H1 (cell line): ENCODE measurements at regions not wholly inside any gene's neighbourhood (a gene's known extent, or its start where the extent isn't known, plus 50 kb on each side); places are given as distances from the start of the nearest gene placed in this dataset.
A peak's percentile ranks its signal among the peaks of the same experiment; 100 is the strongest.

Source experiments
- CTCF ChIA-PET: fragments of 300-600 bp; sonication (Branson Sonifier 250); formaldehyde crosslinking; loops from one replicate; lab custom pipeline; 2021; ENCODE audit not compliant: partially characterized antibody; lab: Charles Lee
- POLR2A ChIA-PET: fragments of 300-600 bp; sonication (Branson Sonifier 250); formaldehyde crosslinking; loops from one replicate; lab custom pipeline; 2021; ENCODE audit warnings: inconsistent platforms; ENCODE audit not compliant: partially characterized antibody; lab: Charles Lee
- DNase-seq, 2 experiments: peaks; one replicate each; pipeline versions ENCODE4 v3.0.0 to v3.0.0-alpha.2; 2010 to 2022; ENCODE audit warnings: low spot score in 2 of 2, low read depth in 1 of 2, mixed read lengths in 1 of 2
- FAIRE-seq: peaks from 2 replicates; lab custom pipeline; 2011; peaks lifted over from hg19 to GRCh38; lab: Jason Lieb, UNC
- H2AFZ ChIP-seq: 2 replicates; pipeline ENCODE4 v1.8.1; 2012; ENCODE audit warnings: low read length, inconsistent platforms
- H2AK5ac ChIP-seq: 2 replicates; pipeline ENCODE4 v1.6.1; 2013; ENCODE audit warnings: low read depth, low read length
- H2BK120ac ChIP-seq: replicated peaks from 2 replicates; pipeline ENCODE3; 2013; ENCODE audit warnings: low read depth, low read length, inconsistent platforms
- H2BK12ac ChIP-seq: 2 replicates; pipeline ENCODE4 v1.6.1; 2013; ENCODE audit warnings: low read depth, low read length
- H2BK15ac ChIP-seq: 2 replicates; pipeline ENCODE4 v1.6.1; 2013; ENCODE audit warnings: low read length
- H2BK20ac ChIP-seq: 2 replicates; pipeline ENCODE4 v1.6.1; 2013; ENCODE audit warnings: low read length
- H2BK5ac ChIP-seq: 2 replicates; pipeline ENCODE4 v1.6.1; 2013; ENCODE audit warnings: low read depth, low read length
- H3K14ac ChIP-seq: 2 replicates; pipeline ENCODE4 v1.6.1; 2013; ENCODE audit warnings: inconsistent platforms; ENCODE audit not compliant: insufficient read length
- H3K18ac ChIP-seq: 2 replicates; pipeline ENCODE4 v1.6.1; 2013; ENCODE audit warnings: low read length; ENCODE audit errors: extremely low read depth
- H3K23ac ChIP-seq: 2 replicates; pipeline ENCODE4 v1.6.1; 2013; ENCODE audit warnings: inconsistent platforms; ENCODE audit not compliant: insufficient read length
- H3K23me2 ChIP-seq: 2 replicates; pipeline ENCODE4 v1.6.1; 2013; ENCODE audit warnings: low read depth, low read length
- H3K27ac ChIP-seq: 2 replicates; pipeline ENCODE4 v1.6.1; 2011; ENCODE audit warnings: low read depth, low read length, inconsistent platforms
- H3K27me3 ChIP-seq, 4 experiments: replicated peaks in 1 of 4; 1 replicate in 1 of 4; 2 replicates in 3 of 4; pipeline versions ENCODE4 v1.6.1 to v1.8.1; 2011 to 2013; ENCODE audit warnings: low read length in 3 of 4, mild to moderate bottlenecking in 3 of 4, inconsistent platforms in 2 of 4, mixed read lengths in 2 of 4, moderate library complexity in 1 of 4; ENCODE audit not compliant: control insufficient read depth in 3 of 4, insufficient read depth in 3 of 4; ENCODE audit errors: extremely low read depth in 1 of 4
- H3K36me3 ChIP-seq, 4 experiments: 2 replicates each; pipeline versions ENCODE4 v1.6.1 to v1.8.1; 2011 to 2013; ENCODE audit warnings: mild to moderate bottlenecking in 4 of 4, low read length in 3 of 4, moderate library complexity in 2 of 4, control low read depth in 1 of 4, inconsistent platforms in 1 of 4; ENCODE audit not compliant: insufficient read depth in 4 of 4, control insufficient read depth in 2 of 4
- H3K4ac ChIP-seq: replicated peaks from 2 replicates; pipeline ENCODE3; 2013; ENCODE audit warnings: low read length, low read depth, mixed read lengths, inconsistent platforms; ENCODE audit not compliant: insufficient read length
- H3K4me1 ChIP-seq, 4 experiments: replicated peaks in 1 of 4; 1 replicate in 1 of 4; 2 replicates in 3 of 4; pipeline versions ENCODE4 v1.6.1 to v1.8.1; 2011 to 2013; ENCODE audit warnings: low read length in 3 of 4, inconsistent platforms in 2 of 4, mixed read lengths in 1 of 4; ENCODE audit not compliant: insufficient read depth in 4 of 4, control insufficient read depth in 3 of 4
- H3K4me2 ChIP-seq, 2 experiments: 2 replicates each; pipeline versions ENCODE4 v1.6.1 to v1.8.1; 2011 to 2013; ENCODE audit warnings: low read depth in 2 of 2, low read length in 2 of 2, control low read depth in 1 of 2, inconsistent platforms in 1 of 2, mild to moderate bottlenecking in 1 of 2; ENCODE audit not compliant: insufficient read depth in 1 of 2
- H3K4me3 ChIP-seq, 4 experiments: fragments of 200-600, 300-600 bp in 1 of 4; sonication (generic), shearing (Covaris generic), sonication (Bioruptor Twin) in 1 of 4; 2 replicates each; pipeline versions ENCODE4 v1.5.1 to v1.8.1; 2011 to 2016; ENCODE audit warnings: low read length in 4 of 4, low read depth in 3 of 4, control low read depth in 2 of 4, inconsistent platforms in 2 of 4, mild to moderate bottlenecking in 2 of 4, mixed read lengths in 1 of 4, moderate library complexity in 1 of 4; ENCODE audit not compliant: insufficient read depth in 2 of 4; ENCODE audit errors: extremely low read depth in 1 of 4
- H3K56ac ChIP-seq: replicated peaks from 2 replicates; pipeline ENCODE3; 2013; ENCODE audit warnings: low read depth, mild to moderate bottlenecking, mixed read lengths, low read length, inconsistent platforms; ENCODE audit not compliant: insufficient read length
- H3K79me1 ChIP-seq: 2 replicates; pipeline ENCODE4 v1.6.1; 2013; ENCODE audit warnings: low read depth, low read length, control low read depth
- H3K79me2 ChIP-seq, 2 experiments: 2 replicates each; pipeline versions ENCODE4 v1.6.1 to v1.8.1; 2012 to 2013; ENCODE audit warnings: low read length in 2 of 2, mild to moderate bottlenecking in 2 of 2, inconsistent platforms in 1 of 2; ENCODE audit not compliant: insufficient read depth in 2 of 2, control insufficient read depth in 1 of 2
- H3K9ac ChIP-seq, 4 experiments: replicated peaks in 1 of 4; 1 replicate in 1 of 4; 2 replicates in 3 of 4; pipeline versions ENCODE4 v1.6.1 to v1.8.1; 2011 to 2013; ENCODE audit warnings: low read depth in 3 of 4, low read length in 3 of 4, control low read depth in 2 of 4, mild to moderate bottlenecking in 2 of 4, moderate library complexity in 2 of 4, inconsistent platforms in 1 of 4; ENCODE audit errors: extremely low read depth in 1 of 4
- H3K9me3 ChIP-seq, 2 experiments: 2 replicates each; pipeline versions ENCODE4 v1.6.1 to v1.8.1; 2012 to 2013; ENCODE audit warnings: mild to moderate bottlenecking in 2 of 2, moderate library complexity in 2 of 2, control low read depth in 1 of 2, inconsistent platforms in 1 of 2, low read depth in 1 of 2, low read length in 1 of 2, mixed read lengths in 1 of 2; ENCODE audit not compliant: insufficient read depth in 2 of 2
- H4K20me1 ChIP-seq, 2 experiments: replicated peaks in 1 of 2; 2 replicates each; pipeline versions ENCODE3 to v1.8.1; 2011 to 2013; ENCODE audit warnings: inconsistent platforms in 2 of 2, low read length in 2 of 2, mild to moderate bottlenecking in 1 of 2; ENCODE audit not compliant: insufficient read depth in 2 of 2, control insufficient read depth in 1 of 2
- H4K5ac ChIP-seq: 2 replicates; pipeline ENCODE4 v1.6.1; 2013; ENCODE audit warnings: low read length, low read depth, mixed read lengths, inconsistent platforms; ENCODE audit not compliant: insufficient read length
- H4K8ac ChIP-seq: 2 replicates; pipeline ENCODE4 v1.8.0; 2013; ENCODE audit warnings: mild to moderate bottlenecking, moderate library complexity, low read length, inconsistent platforms; ENCODE audit not compliant: insufficient read depth; ENCODE audit errors: extremely low read depth
- H4K91ac ChIP-seq: replicated peaks from 2 replicates; pipeline ENCODE3; 2013; ENCODE audit warnings: low read length, mixed read lengths, inconsistent platforms; ENCODE audit not compliant: insufficient read length
- CREB1 ChIP-seq: IDR thresholded peaks from 2 replicates; pipeline ENCODE4 v1.6.1; 2012; ENCODE audit warnings: inconsistent platforms
- E2F6 ChIP-seq: IDR thresholded peaks from 2 replicates; pipeline ENCODE4 v1.6.1; 2012; ENCODE audit warnings: inconsistent platforms
- KDM1A ChIP-seq: fragments of 200-600, 300-600 bp; sonication (generic); IDR thresholded peaks from 2 replicates; pipeline ENCODE4 v1.7.1; 2016; ENCODE audit warnings: mild to moderate bottlenecking, low read length, borderline replicate concordance
- POU5F1 ChIP-seq: IDR thresholded peaks from 2 replicates; pipeline ENCODE4 v1.6.1; 2011; ENCODE audit warnings: low read depth, mild to moderate bottlenecking, low read length, moderate library complexity
- RAD21 ChIP-seq, 2 experiments: IDR thresholded peaks in 1 of 2; conservative IDR thresholded peaks in 1 of 2; 2 replicates each; pipeline ENCODE4 v1.6.1; 2011; ENCODE audit warnings: low read depth in 2 of 2, low read length in 2 of 2, improper control_type of control experiment in 1 of 2, inconsistent platforms in 1 of 2, mild to moderate bottlenecking in 1 of 2, moderate library complexity in 1 of 2
- TAF1 ChIP-seq: IDR thresholded peaks from 2 replicates; pipeline ENCODE4 v1.6.1; 2011; ENCODE audit warnings: mild to moderate bottlenecking, low read depth, low read length
- TCF12 ChIP-seq: IDR thresholded peaks from 2 replicates; pipeline ENCODE4 v1.6.1; 2011; ENCODE audit warnings: low read depth, mild to moderate bottlenecking, low read length
- WGBS, 2 experiments: shearing (Covaris generic) in 1 of 2; methylation state at CpG; one replicate each; pipeline versions ENCODE4 v1.1.6 to v1.1.7; 2013 to 2015; ENCODE audit warnings: low lambda C conversion rate in 2 of 2, mixed read lengths in 2 of 2, inconsistent platforms in 1 of 2, low coverage in 1 of 2, missing lambda C conversion rate in 1 of 2; ENCODE audit not compliant: insufficient replicate concordance in 2 of 2, insufficient coverage in 1 of 2, insufficient read length in 1 of 2; ENCODE audit errors: extremely low coverage in 1 of 2, missing lambda C conversion rate in 1 of 2; 5-methylcytosine and 5-hydroxymethylcytosine counted together
- TF ChIP-seq, protein P1 (sequence below): IDR thresholded peaks from 2 replicates; pipeline ENCODE4 v1.6.1; 2012; ENCODE audit warnings: inconsistent platforms
- TF ChIP-seq, protein P2 (sequence below), 3 experiments: IDR thresholded peaks; 1 replicate in 2 of 3; 2 replicates in 1 of 3; pipeline versions ENCODE4 v1.5.1 to v1.6.1; 2011; ENCODE audit warnings: low read length in 3 of 3, mild to moderate bottlenecking in 3 of 3, inconsistent platforms in 2 of 3, low read depth in 1 of 3, moderate library complexity in 1 of 3; ENCODE audit not compliant: insufficient read depth in 1 of 3; ENCODE audit errors: control extremely low read depth in 1 of 3

DNA sequence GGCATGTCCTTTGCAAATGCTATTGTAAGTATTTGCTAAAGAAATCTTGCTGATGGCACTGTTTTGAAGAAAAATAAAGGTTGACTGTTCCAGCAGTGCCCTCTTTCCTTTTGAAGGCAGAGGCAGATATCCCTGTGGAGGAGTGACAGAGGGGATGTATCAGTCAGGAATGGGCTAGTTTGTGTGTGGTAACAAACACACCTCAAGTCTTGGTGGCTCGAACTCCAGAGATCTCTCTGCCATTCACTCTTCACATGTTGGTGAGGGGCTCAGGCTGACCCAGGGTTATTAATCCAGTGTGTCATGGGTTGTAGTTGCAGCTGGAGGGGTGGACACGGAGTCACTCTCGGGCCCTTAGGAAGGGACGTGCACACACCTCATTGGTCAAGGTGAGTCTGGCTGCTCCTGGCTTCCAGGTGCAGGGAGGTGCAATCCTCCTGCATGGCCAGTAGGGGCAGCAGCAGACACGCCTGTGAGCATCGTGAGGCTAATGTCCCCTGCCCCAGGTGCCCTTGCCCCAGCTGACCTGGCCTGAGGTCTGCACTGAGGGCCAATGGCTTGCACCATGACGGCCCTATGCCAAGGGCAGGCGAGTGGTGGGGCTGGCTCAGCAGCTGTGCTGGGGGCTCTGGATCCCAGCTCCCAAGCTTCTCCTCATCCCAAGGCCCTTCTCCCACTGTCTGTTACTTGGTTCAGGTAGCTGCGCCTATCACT is 146.5 kb downstream of the ASB1 start:
- CTCF ChIA-PET, result interaction anchor here (0.6 to 2.2 kb wide), 5 partner anchors 11 to 142 kb away, joined by 3 to 7 read pairs (median 4); no protein-coding TSS in a partner anchor
- peak; percentile 7 to 79 for DNase-seq

More for the DNA sequence above, 146.5 kb downstream of the ASB1 start:
- H4K91ac ChIP-seq, result no peak overlapping the region
- H3K14ac ChIP-seq, result no peak overlapping the region
- no peak overlapping the region for H2BK15ac ChIP-seq
- H3K4me2 ChIP-seq, result no peak overlapping the region
- no peak overlapping the region for H3K56ac ChIP-seq
- TF ChIP-seq, protein P1, sequence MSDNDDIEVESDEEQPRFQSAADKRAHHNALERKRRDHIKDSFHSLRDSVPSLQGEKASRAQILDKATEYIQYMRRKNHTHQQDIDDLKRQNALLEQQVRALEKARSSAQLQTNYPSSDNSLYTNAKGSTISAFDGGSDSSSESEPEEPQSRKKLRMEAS, result peak; percentile 59; the same call in 1 of the 2 replicates
- TF ChIP-seq TAF1, result no peak
- TF ChIP-seq TCF12, result 0 out of 2 replicates have a peak, but pooled peaks have one; percentile 53
- peak; percentile 16; the same call in 1 of the 2 replicates for TF ChIP-seq E2F6
- TF ChIP-seq KDM1A, result peak; percentile 78; the same call in 1 of the 2 replicates
- TF ChIP-seq CREB1, result peak; percentile 79
- no peak for TF ChIP-seq POU5F1
- TF ChIP-seq, protein P2, sequence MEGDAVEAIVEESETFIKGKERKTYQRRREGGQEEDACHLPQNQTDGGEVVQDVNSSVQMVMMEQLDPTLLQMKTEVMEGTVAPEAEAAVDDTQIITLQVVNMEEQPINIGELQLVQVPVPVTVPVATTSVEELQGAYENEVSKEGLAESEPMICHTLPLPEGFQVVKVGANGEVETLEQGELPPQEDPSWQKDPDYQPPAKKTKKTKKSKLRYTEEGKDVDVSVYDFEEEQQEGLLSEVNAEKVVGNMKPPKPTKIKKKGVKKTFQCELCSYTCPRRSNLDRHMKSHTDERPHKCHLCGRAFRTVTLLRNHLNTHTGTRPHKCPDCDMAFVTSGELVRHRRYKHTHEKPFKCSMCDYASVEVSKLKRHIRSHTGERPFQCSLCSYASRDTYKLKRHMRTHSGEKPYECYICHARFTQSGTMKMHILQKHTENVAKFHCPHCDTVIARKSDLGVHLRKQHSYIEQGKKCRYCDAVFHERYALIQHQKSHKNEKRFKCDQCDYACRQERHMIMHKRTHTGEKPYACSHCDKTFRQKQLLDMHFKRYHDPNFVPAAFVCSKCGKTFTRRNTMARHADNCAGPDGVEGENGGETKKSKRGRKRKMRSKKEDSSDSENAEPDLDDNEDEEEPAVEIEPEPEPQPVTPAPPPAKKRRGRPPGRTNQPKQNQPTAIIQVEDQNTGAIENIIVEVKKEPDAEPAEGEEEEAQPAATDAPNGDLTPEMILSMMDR (IDR thresholded peaks at IDR 0.05; ENCODE audit: control extremely low read depth in 1 of 3, insufficient read depth in 1 of 3, low read depth in 1 of 3, low read length in 3 of 3), result peak; percentile 64 to 100 (median 97)
- peak; percentile 60 to 69 for TF ChIP-seq RAD21 (IDR thresholded peaks at IDR 0.05 in 1 of 2, conservative IDR thresholded peaks at IDR 0.05 in 1 of 2; ENCODE audit: low read depth in 2 of 2, low read length in 2 of 2)
- TF ChIP-seq, all 59 proteins: peak for 7
- Histone ChIP-seq H2BK12ac (no peak overlapping the region), H2BK120ac (no peak overlapping the region), H2BK5ac (no peak overlapping the region), H3K79me2 (no peaks in the 10 kb centered on the region), H3K23ac (no peak overlapping the region), H3K27ac (no peak overlapping the region), H2AFZ (no peak overlapping the region), H3K4me1 (no peaks in the 10 kb centered on the region), H3K79me1 (no peaks in the 10 kb centered on the region), H3K4me3 (no peak overlapping the region), H3K27me3 (no peaks in the 10 kb centered on the region), H3K9me3 (no peaks in the 10 kb centered on the region; a peak in 1 of 4 replicates), H3K36me3 (no peaks in the 10 kb centered on the region), H2BK20ac (no peak overlapping the region), H3K18ac (no peak overlapping the region), H4K8ac (no peak overlapping the region; the same call in 1 of the 2 replicates), H4K20me1 (no peaks in the 10 kb centered on the region), H2AK5ac (no peak overlapping the region), H4K5ac (no peak overlapping the region), H3K9ac (no peak overlapping the region; a peak in 1 of 7 replicates), H3K23me2 (no peaks in the 10 kb centered on the region), H3K4ac (no peak overlapping the region)
- WGBS, 2 experiments, result 63% methylated on average over 9 of the region's 9 CpGs; no CpG with 5 or more reads in 1 of the 2 experiments
- FAIRE-seq, result peak; percentile 65
- POLR2A ChIA-PET, result no interaction called here
